Neural cell (in vitro differentiated cells): ENCODE measurements at regions not wholly inside any gene's neighbourhood (a gene's known extent, or its start where the extent isn't known, plus 50 kb on each side); places are given as distances from the start of the nearest gene placed in this dataset.

Source experiments
- H2AFZ ChIP-seq: fragments of 200-600, 300-800 bp; sonication (generic), shearing (Covaris generic); 2 replicates; pipeline ENCODE4 v1.6.0; 2014; ENCODE audit warnings: low read depth, mild to moderate bottlenecking, antibody characterized with exemption, low read length, moderate library complexity
- H3F3A ChIP-seq: fragments of 200-600 bp; shearing (Covaris generic); 2 replicates; pipeline ENCODE4 v1.6.1; 2016; ENCODE audit warnings: mild to moderate bottlenecking, moderate library complexity, mixed read lengths, antibody characterized with exemption, low read length; ENCODE audit not compliant: insufficient read depth, poor library complexity, severe bottlenecking
- H3K27ac ChIP-seq: fragments of 200-600, 300-800 bp; sonication (generic), shearing (Covaris generic); 2 replicates; pipeline ENCODE4 v1.5.1; 2014; ENCODE audit warnings: mild to moderate bottlenecking, low read length, moderate library complexity
- H3K27me3 ChIP-seq: fragments of 300-800, 200-600 bp; sonication (generic), shearing (Covaris generic); 2 replicates; pipeline ENCODE4 v1.6.0; 2014; ENCODE audit warnings: mild to moderate bottlenecking, low read depth, low read length, moderate library complexity; ENCODE audit not compliant: insufficient read depth
- H3K36me3 ChIP-seq: fragments of 300-800, 200-600 bp; sonication (generic), shearing (Covaris generic); 2 replicates; pipeline ENCODE4 v1.5.1; 2014; ENCODE audit warnings: mild to moderate bottlenecking, antibody characterized with exemption, low read length, moderate library complexity; ENCODE audit not compliant: insufficient read depth
- H3K4me2 ChIP-seq: fragments of 300-800, 200-600 bp; sonication (generic), shearing (Covaris generic); 2 replicates; pipeline ENCODE4 v1.6.0; 2014; ENCODE audit warnings: mild to moderate bottlenecking, low read length
- H3K4me3 ChIP-seq: fragments of 300-800, 200-600 bp; sonication (generic), shearing (Covaris generic); 2 replicates; pipeline ENCODE4 v1.5.1; 2014; ENCODE audit warnings: mild to moderate bottlenecking, low read length, moderate library complexity
- H3K79me2 ChIP-seq: fragments of 200-600 bp; shearing (Covaris generic); replicated peaks from 2 replicates; pipeline ENCODE4 v1.6.0; 2014; ENCODE audit warnings: mild to moderate bottlenecking, low read length, moderate library complexity; ENCODE audit not compliant: insufficient read depth
- H3K9ac ChIP-seq: fragments of 300-800, 200-600 bp; sonication (generic), shearing (Covaris generic); 2 replicates; pipeline ENCODE4 v1.6.1; 2016; ENCODE audit warnings: mild to moderate bottlenecking, low read length, mixed read lengths
- H3K9me2 ChIP-seq: fragments of 200-600 bp; shearing (Covaris generic); 2 replicates; pipeline ENCODE4 v1.6.1; 2016; ENCODE audit warnings: mild to moderate bottlenecking, low read length, mixed read lengths; ENCODE audit not compliant: insufficient read depth
- H3K9me3 ChIP-seq: fragments of 200-600, 300-800 bp; sonication (generic), shearing (Covaris generic); 2 replicates; pipeline ENCODE4 v1.6.1; 2016; ENCODE audit warnings: mild to moderate bottlenecking, mixed run types, low read length, moderate library complexity, mixed read lengths
- H4K20me1 ChIP-seq: fragments of 200-600 bp; shearing (Covaris generic); 2 replicates; pipeline ENCODE4 v1.6.1; 2016; ENCODE audit warnings: mild to moderate bottlenecking, mixed run types; ENCODE audit not compliant: insufficient read depth
- EP300 ChIP-seq: fragments of 450-650 bp; conservative IDR thresholded peaks from 2 replicates; pipeline ENCODE4 v1.6.1; 2014; ENCODE audit warnings: antibody characterized with exemption, mild to moderate bottlenecking, moderate library complexity; ENCODE audit not compliant: poor library complexity, severe bottlenecking
- EZH2 ChIP-seq: fragments of 200-600, 300-800 bp; shearing (Covaris generic), sonication (generic); IDR thresholded peaks from 2 replicates; pipeline ENCODE4 v1.6.1; 2014; ENCODE audit warnings: antibody characterized with exemption, low read length, borderline replicate concordance, mild to moderate bottlenecking; ENCODE audit not compliant: insufficient read depth, poor library complexity, severe bottlenecking
- MXI1 ChIP-seq: fragments of 450-650 bp; conservative IDR thresholded peaks from 2 replicates; pipeline ENCODE4 v1.6.1; 2014; ENCODE audit warnings: antibody characterized with exemption, mild to moderate bottlenecking; ENCODE audit not compliant: poor library complexity, severe bottlenecking
- POLR2AphosphoS5 ChIP-seq: IDR thresholded peaks from 2 replicates; pipeline ENCODE4 v1.6.1; 2012
- RAD21 ChIP-seq: fragments of 450-650 bp; conservative IDR thresholded peaks from 2 replicates; pipeline ENCODE4 v1.6.1; 2014; ENCODE audit warnings: antibody characterized with exemption, mild to moderate bottlenecking, moderate library complexity
- SMC3 ChIP-seq: fragments of 450-650 bp; conservative IDR thresholded peaks from 2 replicates; pipeline ENCODE4 v1.6.1; 2014; ENCODE audit warnings: antibody characterized with exemption, mild to moderate bottlenecking, moderate library complexity; ENCODE audit not compliant: poor library complexity
- TAF1 ChIP-seq: IDR thresholded peaks from 2 replicates; pipeline ENCODE4 v1.6.1; 2012; ENCODE audit warnings: low read depth
- TF ChIP-seq, protein P1 (sequence below): fragments of 450-650 bp; IDR thresholded peaks from 2 replicates; pipeline ENCODE4 v1.5.1; 2014; ENCODE audit warnings: antibody characterized with exemption, mild to moderate bottlenecking, moderate library complexity; ENCODE audit not compliant: poor library complexity, severe bottlenecking
- TF ChIP-seq, protein P2 (sequence below): IDR thresholded peaks from 2 replicates; pipeline ENCODE4 v1.6.1; 2012; ENCODE audit warnings: borderline replicate concordance

DNA sequence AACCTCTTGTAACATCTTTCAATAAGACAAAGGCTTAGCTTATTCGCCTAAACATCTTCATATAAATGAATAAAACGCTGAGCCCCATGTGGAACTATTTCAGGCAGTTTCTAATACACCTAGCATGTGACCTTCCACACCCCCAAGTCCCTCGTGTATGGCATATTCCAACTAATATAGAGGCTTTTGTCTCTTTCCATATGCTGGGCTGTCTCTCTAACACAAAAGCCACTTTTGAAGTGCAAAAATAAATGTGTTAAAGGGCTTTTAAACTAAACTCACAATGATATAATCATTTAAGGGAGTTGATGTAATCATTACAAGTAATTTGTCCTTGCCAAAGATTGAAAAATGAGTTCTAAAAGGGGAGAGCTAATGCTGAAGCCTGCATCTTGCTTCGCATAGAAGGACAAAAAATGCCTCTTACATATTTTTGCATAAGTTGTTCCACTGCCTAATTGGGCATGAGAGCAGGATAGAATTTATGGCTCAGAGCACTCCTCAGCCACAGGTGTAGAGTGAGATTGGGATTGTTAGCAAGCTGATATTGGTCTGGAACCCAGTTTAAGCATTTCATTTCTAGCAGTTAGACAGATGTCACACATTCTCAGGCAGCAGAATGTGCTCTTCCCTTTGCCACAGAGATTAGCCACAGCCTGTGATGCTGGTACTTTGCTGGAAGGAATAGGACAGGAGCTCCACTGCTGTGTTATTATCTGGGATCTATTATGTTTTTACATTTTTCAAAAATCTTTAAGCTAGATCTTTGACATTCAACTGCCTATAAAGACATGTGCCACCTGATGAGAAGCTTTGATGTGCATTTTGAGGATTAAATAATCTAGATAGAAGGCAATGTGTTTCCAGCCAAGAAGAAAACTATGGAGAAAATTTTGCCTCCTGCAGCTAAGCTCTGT is 1044.4 kb downstream of the ADGRL2 start:
- H3K9me2 ChIP-seq = no peaks in the 10 kb centered on the region
- peak overlapping the region; percentile 10 for H3K27ac ChIP-seq
- TF ChIP-seq TAF1 (no peak), EZH2 (no peak), SMC3 (no peak), RAD21 (peak; percentile 30), MXI1 (no peak), POLR2AphosphoS5 (peak; percentile 37), EP300 (peak; percentile 67)
- TF ChIP-seq, protein P1, sequence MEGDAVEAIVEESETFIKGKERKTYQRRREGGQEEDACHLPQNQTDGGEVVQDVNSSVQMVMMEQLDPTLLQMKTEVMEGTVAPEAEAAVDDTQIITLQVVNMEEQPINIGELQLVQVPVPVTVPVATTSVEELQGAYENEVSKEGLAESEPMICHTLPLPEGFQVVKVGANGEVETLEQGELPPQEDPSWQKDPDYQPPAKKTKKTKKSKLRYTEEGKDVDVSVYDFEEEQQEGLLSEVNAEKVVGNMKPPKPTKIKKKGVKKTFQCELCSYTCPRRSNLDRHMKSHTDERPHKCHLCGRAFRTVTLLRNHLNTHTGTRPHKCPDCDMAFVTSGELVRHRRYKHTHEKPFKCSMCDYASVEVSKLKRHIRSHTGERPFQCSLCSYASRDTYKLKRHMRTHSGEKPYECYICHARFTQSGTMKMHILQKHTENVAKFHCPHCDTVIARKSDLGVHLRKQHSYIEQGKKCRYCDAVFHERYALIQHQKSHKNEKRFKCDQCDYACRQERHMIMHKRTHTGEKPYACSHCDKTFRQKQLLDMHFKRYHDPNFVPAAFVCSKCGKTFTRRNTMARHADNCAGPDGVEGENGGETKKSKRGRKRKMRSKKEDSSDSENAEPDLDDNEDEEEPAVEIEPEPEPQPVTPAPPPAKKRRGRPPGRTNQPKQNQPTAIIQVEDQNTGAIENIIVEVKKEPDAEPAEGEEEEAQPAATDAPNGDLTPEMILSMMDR = no peak
- TF ChIP-seq, protein P2, sequence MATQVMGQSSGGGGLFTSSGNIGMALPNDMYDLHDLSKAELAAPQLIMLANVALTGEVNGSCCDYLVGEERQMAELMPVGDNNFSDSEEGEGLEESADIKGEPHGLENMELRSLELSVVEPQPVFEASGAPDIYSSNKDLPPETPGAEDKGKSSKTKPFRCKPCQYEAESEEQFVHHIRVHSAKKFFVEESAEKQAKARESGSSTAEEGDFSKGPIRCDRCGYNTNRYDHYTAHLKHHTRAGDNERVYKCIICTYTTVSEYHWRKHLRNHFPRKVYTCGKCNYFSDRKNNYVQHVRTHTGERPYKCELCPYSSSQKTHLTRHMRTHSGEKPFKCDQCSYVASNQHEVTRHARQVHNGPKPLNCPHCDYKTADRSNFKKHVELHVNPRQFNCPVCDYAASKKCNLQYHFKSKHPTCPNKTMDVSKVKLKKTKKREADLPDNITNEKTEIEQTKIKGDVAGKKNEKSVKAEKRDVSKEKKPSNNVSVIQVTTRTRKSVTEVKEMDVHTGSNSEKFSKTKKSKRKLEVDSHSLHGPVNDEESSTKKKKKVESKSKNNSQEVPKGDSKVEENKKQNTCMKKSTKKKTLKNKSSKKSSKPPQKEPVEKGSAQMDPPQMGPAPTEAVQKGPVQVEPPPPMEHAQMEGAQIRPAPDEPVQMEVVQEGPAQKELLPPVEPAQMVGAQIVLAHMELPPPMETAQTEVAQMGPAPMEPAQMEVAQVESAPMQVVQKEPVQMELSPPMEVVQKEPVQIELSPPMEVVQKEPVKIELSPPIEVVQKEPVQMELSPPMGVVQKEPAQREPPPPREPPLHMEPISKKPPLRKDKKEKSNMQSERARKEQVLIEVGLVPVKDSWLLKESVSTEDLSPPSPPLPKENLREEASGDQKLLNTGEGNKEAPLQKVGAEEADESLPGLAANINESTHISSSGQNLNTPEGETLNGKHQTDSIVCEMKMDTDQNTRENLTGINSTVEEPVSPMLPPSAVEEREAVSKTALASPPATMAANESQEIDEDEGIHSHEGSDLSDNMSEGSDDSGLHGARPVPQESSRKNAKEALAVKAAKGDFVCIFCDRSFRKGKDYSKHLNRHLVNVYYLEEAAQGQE = no peak
- no peaks in the 10 kb centered on the region for H3K9me3 ChIP-seq
- no peaks in the 10 kb centered on the region for H3K27me3 ChIP-seq
- H3K4me2 ChIP-seq = peak overlapping the region; percentile 28
- no peaks in the 10 kb centered on the region for H3K79me2 ChIP-seq
- no peaks in the 10 kb centered on the region for H4K20me1 ChIP-seq
- H3F3A ChIP-seq = peaks cover 11% of the 10 kb centered on the region
- H3K36me3 ChIP-seq = no peaks in the 10 kb centered on the region
- no peak overlapping the region for H2AFZ ChIP-seq
- no peak overlapping the region for H3K9ac ChIP-seq
- H3K4me3 ChIP-seq = no peak overlapping the region

DNA sequence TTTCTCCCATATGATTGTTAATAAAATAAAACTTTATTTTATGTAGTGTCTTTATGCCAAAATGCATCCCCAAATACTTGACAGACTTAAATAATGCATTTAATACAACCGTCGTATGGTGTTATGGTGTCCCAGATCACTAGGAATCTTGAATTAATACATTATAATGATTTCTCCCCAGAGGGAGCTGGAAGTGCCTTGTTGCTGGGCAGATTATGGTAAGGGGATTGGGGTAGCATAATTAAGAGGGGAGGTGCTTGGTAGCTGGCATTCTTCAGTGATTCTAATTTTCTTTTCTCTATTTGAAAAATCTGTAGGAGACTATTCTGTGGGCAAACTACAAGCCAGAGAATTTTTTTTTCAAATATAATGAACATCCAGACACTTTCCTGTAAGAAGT is 1043.7 kb downstream of the ADGRL2 start:
- Histone ChIP-seq H3F3A (peaks cover 11% of the 10 kb centered on the region), H2AFZ (no peak overlapping the region), H3K4me2 (no peak overlapping the region), H3K36me3 (no peaks in the 10 kb centered on the region), H3K27ac (no peak overlapping the region), H3K79me2 (no peaks in the 10 kb centered on the region), H4K20me1 (no peaks in the 10 kb centered on the region), H3K9me3 (no peaks in the 10 kb centered on the region), H3K27me3 (no peaks in the 10 kb centered on the region), H3K9me2 (no peaks in the 10 kb centered on the region), H3K4me3 (no peak overlapping the region), H3K9ac (no peak overlapping the region)
- TF ChIP-seq, protein P2 = no peak
- TF ChIP-seq POLR2AphosphoS5 = no peak
- no peak for TF ChIP-seq TAF1
- no peak for TF ChIP-seq MXI1
- TF ChIP-seq SMC3 = no peak
- TF ChIP-seq, protein P1 = no peak
- TF ChIP-seq EP300 = no peak
- TF ChIP-seq RAD21 = no peak
- no peak for TF ChIP-seq EZH2
